HCT116 (cell line): ENCODE measurements at regions not wholly inside any gene's neighbourhood (a gene's known extent, or its start where the extent isn't known, plus 50 kb on each side); places are given as distances from the start of the nearest gene placed in this dataset.

ENCODE experiments used
- ATAC-seq: fragments of 200-7000 bp; cut with Tn5 transposase; 2 replicates; pipeline ENCODE4 v1.9.1; 2020; ENCODE audit warnings: mild to moderate bottlenecking, moderate library complexity
- BruUV-seq: library from RNA; stranded (reverse); fragments of 400-500 nt; replicated peaks from 2 replicates; lab custom pipeline; 2021; lab: Mats Ljungman, UMichigan
- CTCF ChIA-PET: fragments of 300-600 bp; sonication (Branson Sonifier 250); formaldehyde crosslinking; loops from one replicate; lab custom pipeline; 2021; ENCODE audit warnings: antibody characterized with exemption; lab: Charles Lee
- POLR2A ChIA-PET: fragments of 300-600, 350-600 bp; sonication (Branson Sonifier 250); formaldehyde crosslinking; loops from one replicate; lab custom pipeline; 2021; ENCODE audit warnings: antibody characterized with exemption; lab: Charles Lee
- RAD21 ChIA-PET, 2 experiments: fragments of 300-600 bp; sonication (Branson Sonifier 250); formaldehyde crosslinking; loops; one replicate each; lab custom pipeline; 2023; ENCODE audit warnings: low total read pairs in 2 of 2; ENCODE audit not compliant: uncharacterized antibody in 2 of 2, unreplicated experiment in 2 of 2, low non-redundant PET in 1 of 2; lab: Charles Lee
- DNase-seq: peaks from one replicate; pipeline ENCODE4 v3.0.0-alpha.2; 2010; ENCODE audit warnings: low read depth, low spot score
- H2AFZ ChIP-seq: fragments of 200-600 bp; shearing (Covaris generic), sonication (generic); 2 replicates; pipeline ENCODE4 v1.6.1; 2017; ENCODE audit warnings: low read depth, mixed run types, mixed read lengths, antibody characterized with exemption, low read length; ENCODE audit not compliant: poor library complexity, severe bottlenecking
- H3K27ac ChIP-seq: 2 replicates; pipeline ENCODE4 v1.5.1; 2012; ENCODE audit warnings: low read depth, low read length
- H3K27me3 ChIP-seq: fragments of 200-600 bp; sonication (generic); 2 replicates; pipeline ENCODE4 v1.6.1; 2016; ENCODE audit warnings: mixed run types, low read length, mixed read lengths; ENCODE audit not compliant: insufficient read depth
- H3K36me3 ChIP-seq, 2 experiments: fragments of 200-500 bp in 1 of 2; fragments of 200-600 bp in 1 of 2; sonication (Bioruptor generic) in 1 of 2; sonication (generic) in 1 of 2; 2 replicates each; pipeline versions ENCODE4 v1.5.1 to v1.6.1; 2014 to 2016; ENCODE audit warnings: low read length in 2 of 2, inconsistent platforms in 1 of 2, mixed read lengths in 1 of 2, mixed run types in 1 of 2; ENCODE audit not compliant: insufficient read depth in 2 of 2, control insufficient read depth in 1 of 2
- H3K4me1 ChIP-seq, 2 experiments: fragments of 200-600 bp in 1 of 2; sonication (generic) in 1 of 2; 2 replicates each; pipeline versions ENCODE4 v1.5.1 to v1.6.1; 2012 to 2017; ENCODE audit warnings: low read length in 2 of 2, inconsistent platforms in 1 of 2, mild to moderate bottlenecking in 1 of 2, mixed read lengths in 1 of 2, mixed run types in 1 of 2, moderate library complexity in 1 of 2; ENCODE audit not compliant: insufficient read depth in 2 of 2, control insufficient read depth in 1 of 2
- H3K4me2 ChIP-seq: fragments of 200-600 bp; sonication (generic); 2 replicates; pipeline ENCODE4 v1.6.1; 2017; ENCODE audit warnings: mixed run types, low read length, mixed read lengths
- H3K4me3 ChIP-seq, 2 experiments: fragments of 200-600 bp in 1 of 2; sonication (generic) in 1 of 2; replicated peaks in 1 of 2; 2 replicates each; pipeline ENCODE4 v1.5.1; 2011 to 2016; ENCODE audit warnings: low read length in 2 of 2, control low read depth in 1 of 2, low read depth in 1 of 2, mild to moderate bottlenecking in 1 of 2, mixed read lengths in 1 of 2, mixed run types in 1 of 2
- H3K79me2 ChIP-seq: fragments of 200-600 bp; sonication (generic); 2 replicates; pipeline ENCODE4 v1.6.1; 2017; ENCODE audit warnings: mild to moderate bottlenecking, mixed run types, low read length, moderate library complexity, mixed read lengths; ENCODE audit not compliant: insufficient read depth
- H3K9ac ChIP-seq: fragments of 200-600 bp; sonication (generic); 2 replicates; pipeline ENCODE4 v1.6.1; 2016; ENCODE audit warnings: low read length, mixed read lengths
- H3K9me2 ChIP-seq: fragments of 200-600 bp; sonication (generic), shearing (Covaris generic); 2 replicates; pipeline ENCODE4 v1.6.1; 2017; ENCODE audit warnings: mixed run types, mild to moderate bottlenecking, moderate library complexity; ENCODE audit not compliant: insufficient read depth
- H3K9me3 ChIP-seq, 2 experiments: fragments of 200-500 bp in 1 of 2; fragments of 200-600 bp in 1 of 2; sonication (Bioruptor generic) in 1 of 2; sonication (generic) in 1 of 2; 2 replicates each; pipeline ENCODE4 v1.6.1; 2014 to 2017; ENCODE audit warnings: low read length in 2 of 2, mixed read lengths in 2 of 2, inconsistent platforms in 1 of 2, low read depth in 1 of 2, mild to moderate bottlenecking in 1 of 2, mixed run types in 1 of 2, moderate library complexity in 1 of 2; ENCODE audit not compliant: control insufficient read depth in 1 of 2, insufficient read depth in 1 of 2
- H4K20me1 ChIP-seq: fragments of 200-600 bp; sonication (generic), shearing (Covaris generic); 2 replicates; pipeline ENCODE4 v1.6.1; 2017; ENCODE audit warnings: mixed run types, mild to moderate bottlenecking, moderate library complexity; ENCODE audit not compliant: insufficient read depth
- ELF1 ChIP-seq: IDR thresholded peaks from 2 replicates; pipeline ENCODE4 v1.6.1; 2012; ENCODE audit warnings: low read depth, borderline replicate concordance
- EZH2 ChIP-seq: fragments of 200-600 bp; sonication (generic); IDR thresholded peaks from 2 replicates; pipeline ENCODE4 v1.6.1; 2017; ENCODE audit warnings: antibody characterized with exemption, mixed run types
- EZH2phosphoT487 ChIP-seq: fragments of 200-600 bp; IDR thresholded peaks from 2 replicates; pipeline ENCODE4 v1.6.1; 2018; ENCODE audit warnings: antibody characterized with exemption, borderline replicate concordance
- JUND ChIP-seq: IDR thresholded peaks from 2 replicates; pipeline ENCODE4 v1.6.1; 2012
- POLR2A ChIP-seq: IDR thresholded peaks from 2 replicates; pipeline ENCODE4 v1.7.0; 2011; ENCODE audit warnings: borderline replicate concordance; ENCODE audit not compliant: insufficient read depth, insufficient read length; ENCODE audit errors: extremely low read depth
- POLR2AphosphoS5 ChIP-seq: IDR thresholded peaks from 2 replicates; pipeline ENCODE4 v1.6.1; 2011; ENCODE audit warnings: mild to moderate bottlenecking, low read depth, low read length, moderate library complexity
- RAD21 ChIP-seq: IDR thresholded peaks from 2 replicates; pipeline ENCODE4 v1.6.1; 2012; ENCODE audit warnings: low read depth, mild to moderate bottlenecking
- SP1 ChIP-seq: IDR thresholded peaks from 2 replicates; pipeline ENCODE4 v1.6.1; 2012; ENCODE audit warnings: low read depth
- SRF ChIP-seq: IDR thresholded peaks from 2 replicates; pipeline ENCODE4 v1.6.1; 2012; ENCODE audit warnings: low read depth
- TCF7L2 ChIP-seq: IDR thresholded peaks from 2 replicates; pipeline ENCODE4 v1.7.0; 2011; ENCODE audit warnings: borderline replicate concordance, inconsistent platforms; ENCODE audit not compliant: insufficient read depth, insufficient read length; ENCODE audit errors: extremely low read depth
- YY1 ChIP-seq: IDR thresholded peaks from 2 replicates; pipeline ENCODE4 v1.6.1; 2011; ENCODE audit warnings: low read length, low read depth, moderate library complexity, mild to moderate bottlenecking; ENCODE audit not compliant: insufficient replicate concordance; ENCODE audit errors: extremely low read depth
- ZFX ChIP-seq: fragments of 450-650 bp; IDR thresholded peaks from 2 replicates; pipeline ENCODE4 v1.6.1; 2017
- intact Hi-C: fragments of 100-400 bp; cut with micrococcal nuclease; formaldehyde crosslinking; loops from 2 replicates; pipeline ENCODE4 v1.10.0; 2022
- TF ChIP-seq, protein P1 (sequence below), 3 experiments: fragments of 200-600 bp in 1 of 3; sonication (generic) in 1 of 3; IDR thresholded peaks in 2 of 3; conservative IDR thresholded peaks in 1 of 3; 2 replicates each; pipeline ENCODE4 v1.5.1; 2012 to 2017; ENCODE audit warnings: low read depth in 2 of 3, low read length in 2 of 3, antibody characterized with exemption in 1 of 3, borderline replicate concordance in 1 of 3, control low read depth in 1 of 3, mild to moderate bottlenecking in 1 of 3, mixed read lengths in 1 of 3, mixed run types in 1 of 3, moderate library complexity in 1 of 3; ENCODE audit not compliant: insufficient read depth in 1 of 3
- TF ChIP-seq, protein P2 (sequence below): IDR thresholded peaks from 2 replicates; pipeline ENCODE4 v1.6.1; 2011; ENCODE audit warnings: mild to moderate bottlenecking, low read length, moderate library complexity; ENCODE audit not compliant: insufficient replicate concordance; ENCODE audit errors: extremely low read depth
- TF ChIP-seq, protein P3 (sequence below): IDR thresholded peaks from 2 replicates; pipeline ENCODE4 v1.6.1; 2012; ENCODE audit warnings: low read depth
- TF ChIP-seq, protein P4 (sequence below): IDR thresholded peaks from 2 replicates; pipeline ENCODE4 v1.6.1; 2012

DNA sequence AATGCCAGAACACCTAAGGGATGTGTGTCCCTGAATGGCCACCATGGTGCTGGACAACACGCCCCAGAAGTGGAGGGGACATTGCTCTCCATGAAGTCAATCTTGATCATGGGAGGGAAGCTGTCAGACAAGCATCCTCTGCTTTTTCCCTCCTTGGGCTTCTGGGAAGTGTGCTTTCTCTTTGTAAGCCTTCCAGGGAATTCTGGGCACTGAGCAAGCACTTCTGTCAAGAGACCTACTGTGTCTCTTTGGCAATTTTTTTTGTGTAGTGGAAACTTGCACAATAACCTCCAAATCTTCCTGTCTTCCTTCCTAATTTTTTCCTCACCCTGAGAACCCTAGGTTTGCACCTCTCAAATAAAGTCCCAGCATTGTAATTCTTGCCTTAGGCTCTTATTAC is 132.0 kb downstream of the SEC61B start:
- peaks cover 6% of the 10 kb centered on the region; the same call in 1 of the 2 replicates for H3K27me3 ChIP-seq
- H2AFZ ChIP-seq: no peak overlapping the region
- H3K9me2 ChIP-seq: no peaks in the 10 kb centered on the region
- H3K79me2 ChIP-seq: no peaks in the 10 kb centered on the region
- no peak overlapping the region for H3K4me2 ChIP-seq
- no peak overlapping the region for H3K27ac ChIP-seq
- no TSS peak for BruUV-seq
- ChIA-PET CTCF (no interaction called here), POLR2A (no interaction called here), RAD21 (no interaction called here)
- DNase-seq (no peak), ATAC-seq (no peak)
- intact Hi-C loops: no loop called here
- H3K9me3 ChIP-seq: no peaks in the 10 kb centered on the region
- H3K36me3 ChIP-seq: no peaks in the 10 kb centered on the region
- H3K4me3 ChIP-seq: no peak overlapping the region
- no peaks in the 10 kb centered on the region for H3K4me1 ChIP-seq
- TF ChIP-seq POLR2A: no peak
- no peak for TF ChIP-seq JUND
- TF ChIP-seq YY1: no peak
- no peak for TF ChIP-seq ZFX
- no peak for TF ChIP-seq RAD21
- no peak for TF ChIP-seq EZH2
- TF ChIP-seq, protein P1, sequence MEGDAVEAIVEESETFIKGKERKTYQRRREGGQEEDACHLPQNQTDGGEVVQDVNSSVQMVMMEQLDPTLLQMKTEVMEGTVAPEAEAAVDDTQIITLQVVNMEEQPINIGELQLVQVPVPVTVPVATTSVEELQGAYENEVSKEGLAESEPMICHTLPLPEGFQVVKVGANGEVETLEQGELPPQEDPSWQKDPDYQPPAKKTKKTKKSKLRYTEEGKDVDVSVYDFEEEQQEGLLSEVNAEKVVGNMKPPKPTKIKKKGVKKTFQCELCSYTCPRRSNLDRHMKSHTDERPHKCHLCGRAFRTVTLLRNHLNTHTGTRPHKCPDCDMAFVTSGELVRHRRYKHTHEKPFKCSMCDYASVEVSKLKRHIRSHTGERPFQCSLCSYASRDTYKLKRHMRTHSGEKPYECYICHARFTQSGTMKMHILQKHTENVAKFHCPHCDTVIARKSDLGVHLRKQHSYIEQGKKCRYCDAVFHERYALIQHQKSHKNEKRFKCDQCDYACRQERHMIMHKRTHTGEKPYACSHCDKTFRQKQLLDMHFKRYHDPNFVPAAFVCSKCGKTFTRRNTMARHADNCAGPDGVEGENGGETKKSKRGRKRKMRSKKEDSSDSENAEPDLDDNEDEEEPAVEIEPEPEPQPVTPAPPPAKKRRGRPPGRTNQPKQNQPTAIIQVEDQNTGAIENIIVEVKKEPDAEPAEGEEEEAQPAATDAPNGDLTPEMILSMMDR (IDR thresholded peaks at IDR 0.05 in 2 of 3, conservative IDR thresholded peaks at IDR 0.05 in 1 of 3; ENCODE audit: borderline replicate concordance in 1 of 3, insufficient read depth in 1 of 3, low read depth in 2 of 3, low read length in 2 of 3): no peak
- TF ChIP-seq, protein P2, sequence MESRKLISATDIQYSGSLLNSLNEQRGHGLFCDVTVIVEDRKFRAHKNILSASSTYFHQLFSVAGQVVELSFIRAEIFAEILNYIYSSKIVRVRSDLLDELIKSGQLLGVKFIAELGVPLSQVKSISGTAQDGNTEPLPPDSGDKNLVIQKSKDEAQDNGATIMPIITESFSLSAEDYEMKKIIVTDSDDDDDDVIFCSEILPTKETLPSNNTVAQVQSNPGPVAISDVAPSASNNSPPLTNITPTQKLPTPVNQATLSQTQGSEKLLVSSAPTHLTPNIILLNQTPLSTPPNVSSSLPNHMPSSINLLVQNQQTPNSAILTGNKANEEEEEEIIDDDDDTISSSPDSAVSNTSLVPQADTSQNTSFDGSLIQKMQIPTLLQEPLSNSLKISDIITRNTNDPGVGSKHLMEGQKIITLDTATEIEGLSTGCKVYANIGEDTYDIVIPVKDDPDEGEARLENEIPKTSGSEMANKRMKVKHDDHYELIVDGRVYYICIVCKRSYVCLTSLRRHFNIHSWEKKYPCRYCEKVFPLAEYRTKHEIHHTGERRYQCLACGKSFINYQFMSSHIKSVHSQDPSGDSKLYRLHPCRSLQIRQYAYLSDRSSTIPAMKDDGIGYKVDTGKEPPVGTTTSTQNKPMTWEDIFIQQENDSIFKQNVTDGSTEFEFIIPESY: no peak
- TF ChIP-seq POLR2AphosphoS5: no peak
- TF ChIP-seq TCF7L2: no peak
- TF ChIP-seq, protein P3, sequence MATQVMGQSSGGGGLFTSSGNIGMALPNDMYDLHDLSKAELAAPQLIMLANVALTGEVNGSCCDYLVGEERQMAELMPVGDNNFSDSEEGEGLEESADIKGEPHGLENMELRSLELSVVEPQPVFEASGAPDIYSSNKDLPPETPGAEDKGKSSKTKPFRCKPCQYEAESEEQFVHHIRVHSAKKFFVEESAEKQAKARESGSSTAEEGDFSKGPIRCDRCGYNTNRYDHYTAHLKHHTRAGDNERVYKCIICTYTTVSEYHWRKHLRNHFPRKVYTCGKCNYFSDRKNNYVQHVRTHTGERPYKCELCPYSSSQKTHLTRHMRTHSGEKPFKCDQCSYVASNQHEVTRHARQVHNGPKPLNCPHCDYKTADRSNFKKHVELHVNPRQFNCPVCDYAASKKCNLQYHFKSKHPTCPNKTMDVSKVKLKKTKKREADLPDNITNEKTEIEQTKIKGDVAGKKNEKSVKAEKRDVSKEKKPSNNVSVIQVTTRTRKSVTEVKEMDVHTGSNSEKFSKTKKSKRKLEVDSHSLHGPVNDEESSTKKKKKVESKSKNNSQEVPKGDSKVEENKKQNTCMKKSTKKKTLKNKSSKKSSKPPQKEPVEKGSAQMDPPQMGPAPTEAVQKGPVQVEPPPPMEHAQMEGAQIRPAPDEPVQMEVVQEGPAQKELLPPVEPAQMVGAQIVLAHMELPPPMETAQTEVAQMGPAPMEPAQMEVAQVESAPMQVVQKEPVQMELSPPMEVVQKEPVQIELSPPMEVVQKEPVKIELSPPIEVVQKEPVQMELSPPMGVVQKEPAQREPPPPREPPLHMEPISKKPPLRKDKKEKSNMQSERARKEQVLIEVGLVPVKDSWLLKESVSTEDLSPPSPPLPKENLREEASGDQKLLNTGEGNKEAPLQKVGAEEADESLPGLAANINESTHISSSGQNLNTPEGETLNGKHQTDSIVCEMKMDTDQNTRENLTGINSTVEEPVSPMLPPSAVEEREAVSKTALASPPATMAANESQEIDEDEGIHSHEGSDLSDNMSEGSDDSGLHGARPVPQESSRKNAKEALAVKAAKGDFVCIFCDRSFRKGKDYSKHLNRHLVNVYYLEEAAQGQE: no peak
- TF ChIP-seq, protein P4, sequence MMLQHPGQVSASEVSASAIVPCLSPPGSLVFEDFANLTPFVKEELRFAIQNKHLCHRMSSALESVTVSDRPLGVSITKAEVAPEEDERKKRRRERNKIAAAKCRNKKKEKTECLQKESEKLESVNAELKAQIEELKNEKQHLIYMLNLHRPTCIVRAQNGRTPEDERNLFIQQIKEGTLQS: no peak
- TF ChIP-seq SP1: no peak
- TF ChIP-seq EZH2phosphoT487: no peak
- TF ChIP-seq SRF: no peak
- no peak for TF ChIP-seq ELF1
- no peak overlapping the region for H3K9ac ChIP-seq
- no peaks in the 10 kb centered on the region for H4K20me1 ChIP-seq
